ENCODE measurements at regions not wholly inside any gene's neighbourhood (a gene's known extent, or its start where the extent isn't known, plus 50 kb on each side); places are given as distances from the start of the nearest gene placed in this dataset.

DNA sequence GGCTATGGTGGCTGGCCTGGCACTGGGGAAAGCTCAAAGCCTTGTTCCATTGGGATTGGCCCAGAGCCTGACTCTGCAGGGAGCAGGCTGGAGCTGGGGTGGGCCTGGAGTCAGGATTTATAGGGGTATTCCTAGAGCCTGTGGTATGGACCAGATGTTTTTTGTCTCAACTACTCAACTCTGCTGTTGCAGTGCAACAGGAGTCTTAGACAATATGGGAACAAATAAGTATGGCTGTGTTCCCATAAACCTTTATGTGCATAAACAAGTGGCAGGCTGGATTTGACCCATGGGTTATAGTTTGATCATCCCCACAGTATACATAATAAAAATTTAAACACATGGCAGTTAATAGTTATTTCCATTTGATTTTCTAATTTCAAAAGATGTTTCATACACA, 557.9 kb upstream of the ARX start:
- Mint-ChIP-seq H3K36me3 (no peaks in the 10 kb centered on the region), H3K27me3 (ENCODE audit: low read depth) (no peaks in the 10 kb centered on the region), H3K4me3 (no peak overlapping the region), H3K4me1 (peaks cover 9% of the 10 kb centered on the region), H3K27ac (no peak overlapping the region), H3K9me3 (no peaks in the 10 kb centered on the region)
- ATAC-seq (no peak), DNase-seq (ENCODE audit: low spot score) (no peak)
- ChIA-PET CTCF (no interaction called here), POLR2A (no interaction called here)
- TF ChIP-seq, protein P1, sequence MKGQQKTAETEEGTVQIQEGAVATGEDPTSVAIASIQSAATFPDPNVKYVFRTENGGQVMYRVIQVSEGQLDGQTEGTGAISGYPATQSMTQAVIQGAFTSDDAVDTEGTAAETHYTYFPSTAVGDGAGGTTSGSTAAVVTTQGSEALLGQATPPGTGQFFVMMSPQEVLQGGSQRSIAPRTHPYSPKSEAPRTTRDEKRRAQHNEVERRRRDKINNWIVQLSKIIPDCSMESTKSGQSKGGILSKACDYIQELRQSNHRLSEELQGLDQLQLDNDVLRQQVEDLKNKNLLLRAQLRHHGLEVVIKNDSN (CRISPR knock-in tag; IDR thresholded peaks at IDR 0.05) = no peak
- TF ChIP-seq ETV6 (CRISPR knock-in tag; IDR thresholded peaks at IDR 0.05) (no peak), NFYB (CRISPR knock-in tag; conservative IDR thresholded peaks at IDR 0.05; ENCODE audit: low read depth) (no peak), ZNF317 (CRISPR knock-in tag; IDR thresholded peaks at IDR 0.05; ENCODE audit: borderline replicate concordance, low read depth) (no peak), NFE2L1 (CRISPR knock-in tag; IDR thresholded peaks at IDR 0.05) (no peak), CBFB (CRISPR knock-in tag; IDR thresholded peaks at IDR 0.05; ENCODE audit: low read depth) (no peak)
- TF ChIP-seq, protein P2, sequence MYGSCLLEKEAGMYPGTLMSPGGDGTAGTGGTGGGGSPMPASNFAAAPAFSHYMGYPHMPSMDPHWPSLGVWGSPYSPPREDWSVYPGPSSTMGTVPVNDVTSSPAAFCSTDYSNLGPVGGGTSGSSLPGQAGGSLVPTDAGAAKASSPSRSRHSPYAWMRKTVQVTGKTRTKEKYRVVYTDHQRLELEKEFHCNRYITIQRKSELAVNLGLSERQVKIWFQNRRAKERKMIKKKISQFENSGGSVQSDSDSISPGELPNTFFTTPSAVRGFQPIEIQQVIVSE (CRISPR knock-in tag; IDR thresholded peaks at IDR 0.05; ENCODE audit: borderline replicate concordance) = no peak
- TF ChIP-seq, protein P3, sequence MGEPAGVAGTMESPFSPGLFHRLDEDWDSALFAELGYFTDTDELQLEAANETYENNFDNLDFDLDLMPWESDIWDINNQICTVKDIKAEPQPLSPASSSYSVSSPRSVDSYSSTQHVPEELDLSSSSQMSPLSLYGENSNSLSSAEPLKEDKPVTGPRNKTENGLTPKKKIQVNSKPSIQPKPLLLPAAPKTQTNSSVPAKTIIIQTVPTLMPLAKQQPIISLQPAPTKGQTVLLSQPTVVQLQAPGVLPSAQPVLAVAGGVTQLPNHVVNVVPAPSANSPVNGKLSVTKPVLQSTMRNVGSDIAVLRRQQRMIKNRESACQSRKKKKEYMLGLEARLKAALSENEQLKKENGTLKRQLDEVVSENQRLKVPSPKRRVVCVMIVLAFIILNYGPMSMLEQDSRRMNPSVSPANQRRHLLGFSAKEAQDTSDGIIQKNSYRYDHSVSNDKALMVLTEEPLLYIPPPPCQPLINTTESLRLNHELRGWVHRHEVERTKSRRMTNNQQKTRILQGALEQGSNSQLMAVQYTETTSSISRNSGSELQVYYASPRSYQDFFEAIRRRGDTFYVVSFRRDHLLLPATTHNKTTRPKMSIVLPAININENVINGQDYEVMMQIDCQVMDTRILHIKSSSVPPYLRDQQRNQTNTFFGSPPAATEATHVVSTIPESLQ (CRISPR knock-in tag; IDR thresholded peaks at IDR 0.05) = no peak
- TF ChIP-seq, protein P4, sequence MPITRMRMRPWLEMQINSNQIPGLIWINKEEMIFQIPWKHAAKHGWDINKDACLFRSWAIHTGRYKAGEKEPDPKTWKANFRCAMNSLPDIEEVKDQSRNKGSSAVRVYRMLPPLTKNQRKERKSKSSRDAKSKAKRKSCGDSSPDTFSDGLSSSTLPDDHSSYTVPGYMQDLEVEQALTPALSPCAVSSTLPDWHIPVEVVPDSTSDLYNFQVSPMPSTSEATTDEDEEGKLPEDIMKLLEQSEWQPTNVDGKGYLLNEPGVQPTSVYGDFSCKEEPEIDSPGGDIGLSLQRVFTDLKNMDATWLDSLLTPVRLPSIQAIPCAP (CRISPR knock-in tag; IDR thresholded peaks at IDR 0.05) = no peak

DNA sequence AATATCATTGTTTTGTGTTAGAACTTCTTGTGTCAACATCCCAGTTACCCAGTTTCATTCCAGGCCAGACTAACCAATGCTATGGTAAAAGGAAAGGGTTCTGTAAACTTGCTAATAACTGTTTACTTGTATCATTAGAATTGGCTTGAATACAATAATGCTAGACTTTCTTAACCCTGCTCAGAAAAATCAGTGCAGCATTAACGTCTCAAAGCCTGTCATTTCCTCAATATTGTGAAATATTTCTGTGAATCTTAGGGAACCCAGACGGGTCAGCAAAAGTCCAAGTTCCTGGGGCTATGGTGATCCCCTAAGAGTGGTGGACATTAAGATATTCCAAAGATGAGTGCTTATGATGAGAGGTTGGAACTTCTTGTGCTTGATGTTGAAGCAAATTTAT, 541.2 kb upstream of the MAGEB18 start:
- no peaks in the 10 kb centered on the region; the same call in 1 of the 2 replicates for H3K4me1 Mint-ChIP-seq

More for the DNA sequence above, 541.2 kb upstream of the MAGEB18 start:
- Mint-ChIP-seq H3K27me3 (ENCODE audit: low read depth) (no peaks in the 10 kb centered on the region), H3K27ac (no peak overlapping the region), H3K4me3 (no peak overlapping the region), H3K36me3 (no peaks in the 10 kb centered on the region), H3K9me3 (peaks cover 4% of the 10 kb centered on the region)
- no peak for DNase-seq (ENCODE audit: low spot score)
- ChIA-PET CTCF (no interaction called here), POLR2A (no interaction called here)
- no peak for ATAC-seq
- TF ChIP-seq RORB (CRISPR knock-in tag; IDR thresholded peaks at IDR 0.05) (no peak), ESRRA (CRISPR knock-in tag; IDR thresholded peaks at IDR 0.05; ENCODE audit: borderline replicate concordance) (no peak), NR1H2 (CRISPR knock-in tag; IDR thresholded peaks at IDR 0.05) (no peak), ZNF219 (CRISPR knock-in tag; IDR thresholded peaks at IDR 0.05; ENCODE audit: borderline replicate concordance) (no peak)
- TF ChIP-seq, protein P5, sequence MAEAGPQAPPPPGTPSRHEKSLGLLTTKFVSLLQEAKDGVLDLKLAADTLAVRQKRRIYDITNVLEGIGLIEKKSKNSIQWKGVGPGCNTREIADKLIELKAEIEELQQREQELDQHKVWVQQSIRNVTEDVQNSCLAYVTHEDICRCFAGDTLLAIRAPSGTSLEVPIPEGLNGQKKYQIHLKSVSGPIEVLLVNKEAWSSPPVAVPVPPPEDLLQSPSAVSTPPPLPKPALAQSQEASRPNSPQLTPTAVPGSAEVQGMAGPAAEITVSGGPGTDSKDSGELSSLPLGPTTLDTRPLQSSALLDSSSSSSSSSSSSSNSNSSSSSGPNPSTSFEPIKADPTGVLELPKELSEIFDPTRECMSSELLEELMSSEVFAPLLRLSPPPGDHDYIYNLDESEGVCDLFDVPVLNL (CRISPR knock-in tag; IDR thresholded peaks at IDR 0.05; ENCODE audit: borderline replicate concordance, low read depth) = no peak
- TF ChIP-seq, protein P4 (CRISPR knock-in tag; IDR thresholded peaks at IDR 0.05) = no peak
- TF ChIP-seq, protein P6, sequence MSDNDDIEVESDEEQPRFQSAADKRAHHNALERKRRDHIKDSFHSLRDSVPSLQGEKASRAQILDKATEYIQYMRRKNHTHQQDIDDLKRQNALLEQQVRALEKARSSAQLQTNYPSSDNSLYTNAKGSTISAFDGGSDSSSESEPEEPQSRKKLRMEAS (CRISPR knock-in tag; IDR thresholded peaks at IDR 0.05) = no peak
- TF ChIP-seq, protein P7, sequence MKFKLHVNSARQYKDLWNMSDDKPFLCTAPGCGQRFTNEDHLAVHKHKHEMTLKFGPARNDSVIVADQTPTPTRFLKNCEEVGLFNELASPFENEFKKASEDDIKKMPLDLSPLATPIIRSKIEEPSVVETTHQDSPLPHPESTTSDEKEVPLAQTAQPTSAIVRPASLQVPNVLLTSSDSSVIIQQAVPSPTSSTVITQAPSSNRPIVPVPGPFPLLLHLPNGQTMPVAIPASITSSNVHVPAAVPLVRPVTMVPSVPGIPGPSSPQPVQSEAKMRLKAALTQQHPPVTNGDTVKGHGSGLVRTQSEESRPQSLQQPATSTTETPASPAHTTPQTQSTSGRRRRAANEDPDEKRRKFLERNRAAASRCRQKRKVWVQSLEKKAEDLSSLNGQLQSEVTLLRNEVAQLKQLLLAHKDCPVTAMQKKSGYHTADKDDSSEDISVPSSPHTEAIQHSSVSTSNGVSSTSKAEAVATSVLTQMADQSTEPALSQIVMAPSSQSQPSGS (CRISPR knock-in tag; IDR thresholded peaks at IDR 0.05; ENCODE audit: borderline replicate concordance, low read depth) = no peak
- TF ChIP-seq, protein P8, sequence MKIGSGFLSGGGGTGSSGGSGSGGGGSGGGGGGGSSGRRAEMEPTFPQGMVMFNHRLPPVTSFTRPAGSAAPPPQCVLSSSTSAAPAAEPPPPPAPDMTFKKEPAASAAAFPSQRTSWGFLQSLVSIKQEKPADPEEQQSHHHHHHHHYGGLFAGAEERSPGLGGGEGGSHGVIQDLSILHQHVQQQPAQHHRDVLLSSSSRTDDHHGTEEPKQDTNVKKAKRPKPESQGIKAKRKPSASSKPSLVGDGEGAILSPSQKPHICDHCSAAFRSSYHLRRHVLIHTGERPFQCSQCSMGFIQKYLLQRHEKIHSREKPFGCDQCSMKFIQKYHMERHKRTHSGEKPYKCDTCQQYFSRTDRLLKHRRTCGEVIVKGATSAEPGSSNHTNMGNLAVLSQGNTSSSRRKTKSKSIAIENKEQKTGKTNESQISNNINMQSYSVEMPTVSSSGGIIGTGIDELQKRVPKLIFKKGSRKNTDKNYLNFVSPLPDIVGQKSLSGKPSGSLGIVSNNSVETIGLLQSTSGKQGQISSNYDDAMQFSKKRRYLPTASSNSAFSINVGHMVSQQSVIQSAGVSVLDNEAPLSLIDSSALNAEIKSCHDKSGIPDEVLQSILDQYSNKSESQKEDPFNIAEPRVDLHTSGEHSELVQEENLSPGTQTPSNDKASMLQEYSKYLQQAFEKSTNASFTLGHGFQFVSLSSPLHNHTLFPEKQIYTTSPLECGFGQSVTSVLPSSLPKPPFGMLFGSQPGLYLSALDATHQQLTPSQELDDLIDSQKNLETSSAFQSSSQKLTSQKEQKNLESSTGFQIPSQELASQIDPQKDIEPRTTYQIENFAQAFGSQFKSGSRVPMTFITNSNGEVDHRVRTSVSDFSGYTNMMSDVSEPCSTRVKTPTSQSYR (CRISPR knock-in tag; IDR thresholded peaks at IDR 0.05) = no peak
- TF ChIP-seq, protein P9, sequence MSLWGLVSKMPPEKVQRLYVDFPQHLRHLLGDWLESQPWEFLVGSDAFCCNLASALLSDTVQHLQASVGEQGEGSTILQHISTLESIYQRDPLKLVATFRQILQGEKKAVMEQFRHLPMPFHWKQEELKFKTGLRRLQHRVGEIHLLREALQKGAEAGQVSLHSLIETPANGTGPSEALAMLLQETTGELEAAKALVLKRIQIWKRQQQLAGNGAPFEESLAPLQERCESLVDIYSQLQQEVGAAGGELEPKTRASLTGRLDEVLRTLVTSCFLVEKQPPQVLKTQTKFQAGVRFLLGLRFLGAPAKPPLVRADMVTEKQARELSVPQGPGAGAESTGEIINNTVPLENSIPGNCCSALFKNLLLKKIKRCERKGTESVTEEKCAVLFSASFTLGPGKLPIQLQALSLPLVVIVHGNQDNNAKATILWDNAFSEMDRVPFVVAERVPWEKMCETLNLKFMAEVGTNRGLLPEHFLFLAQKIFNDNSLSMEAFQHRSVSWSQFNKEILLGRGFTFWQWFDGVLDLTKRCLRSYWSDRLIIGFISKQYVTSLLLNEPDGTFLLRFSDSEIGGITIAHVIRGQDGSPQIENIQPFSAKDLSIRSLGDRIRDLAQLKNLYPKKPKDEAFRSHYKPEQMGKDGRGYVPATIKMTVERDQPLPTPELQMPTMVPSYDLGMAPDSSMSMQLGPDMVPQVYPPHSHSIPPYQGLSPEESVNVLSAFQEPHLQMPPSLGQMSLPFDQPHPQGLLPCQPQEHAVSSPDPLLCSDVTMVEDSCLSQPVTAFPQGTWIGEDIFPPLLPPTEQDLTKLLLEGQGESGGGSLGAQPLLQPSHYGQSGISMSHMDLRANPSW (CRISPR knock-in tag; conservative IDR thresholded peaks at IDR 0.05; ENCODE audit: low read depth) = no peak
- TF ChIP-seq, protein P10, sequence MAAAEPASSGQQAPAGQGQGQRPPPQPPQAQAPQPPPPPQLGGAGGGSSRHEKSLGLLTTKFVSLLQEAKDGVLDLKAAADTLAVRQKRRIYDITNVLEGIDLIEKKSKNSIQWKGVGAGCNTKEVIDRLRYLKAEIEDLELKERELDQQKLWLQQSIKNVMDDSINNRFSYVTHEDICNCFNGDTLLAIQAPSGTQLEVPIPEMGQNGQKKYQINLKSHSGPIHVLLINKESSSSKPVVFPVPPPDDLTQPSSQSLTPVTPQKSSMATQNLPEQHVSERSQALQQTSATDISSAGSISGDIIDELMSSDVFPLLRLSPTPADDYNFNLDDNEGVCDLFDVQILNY (CRISPR knock-in tag; IDR thresholded peaks at IDR 0.05) = no peak
